ENCODE measurements at regions not wholly inside any gene's neighbourhood (a gene's known extent, or its start where the extent isn't known, plus 50 kb on each side); places are given as distances from the start of the nearest gene placed in this dataset.
"Not testable (repeated sequence)": the region's sequence is repeated elsewhere in the genome, so short reads cannot be mapped to it uniquely, and the experiment has no call there.

- peak in 1 of 10 donors; percentile 27 for DNase-seq
- intact Hi-C loops (cut with DNase I): no loop called here
These were observed 135.7 kb upstream of the GDF10 start for GRCh38 chr10:47164126-47164799.

GRCh38 chr10:47164800-47165128, 135.2 kb upstream of the GDF10 start:
- no peak for DNase-seq
- intact Hi-C loops (cut with DNase I): no loop called here

GRCh38 chr10:47165168-47165710, 134.8 kb upstream of the GDF10 start:
- DNase-seq: no peak
- intact Hi-C loops (cut with DNase I): no loop called here

- intact Hi-C loops (cut with DNase I): no loop called here
- peak in 8 of 10 donors; percentile 19 to 89 (median 38) for DNase-seq
These were observed 134.1 kb upstream of the GDF10 start for GRCh38 chr10:47165711-47166404.

GRCh38 chr10:47166405-47166777, 133.6 kb upstream of the GDF10 start:
- intact Hi-C loops (cut with DNase I): no loop called here
- DNase-seq: no peak

GRCh38 chr10:47166808-47167581, 133.0 kb upstream of the GDF10 start:
- DNase-seq; intact Hi-C loops (cut with DNase I): not testable (repeated sequence)

- no peak for DNase-seq
- intact Hi-C loops (cut with DNase I): no loop called here
These were observed 132.4 kb upstream of the GDF10 start for GRCh38 chr10:47167591-47167990.

GRCh38 chr10:47169581-47169980, 130.4 kb upstream of the GDF10 start:
- intact Hi-C loops (cut with DNase I): no loop called here
- no peak for DNase-seq

GRCh38 chr10:47173929-47174442, 126.0 kb upstream of the GDF10 start:
- DNase-seq: no peak
- intact Hi-C loops (cut with DNase I): no loop called here

GRCh38 chr10:47175181-47176123, 124.5 kb upstream of the GDF10 start:
- DNase-seq: no peak
- intact Hi-C loops (cut with DNase I): no loop called here

GRCh38 chr10:47176206-47176902, 123.6 kb upstream of the GDF10 start:
- DNase-seq: peak in 8 of 10 donors; percentile 30 to 91 (median 58)
- intact Hi-C loops (cut with DNase I): no loop called here

- no peak for DNase-seq
- intact Hi-C loops (cut with DNase I): no loop called here
These were observed 122.8 kb upstream of the GDF10 start for GRCh38 chr10:47176903-47177868.

- intact Hi-C loops (cut with DNase I): no loop called here
- DNase-seq: no peak
These were observed 121.3 kb upstream of the GDF10 start for GRCh38 chr10:47178537-47179290.

GRCh38 chr10:47179291-47179647, 120.7 kb upstream of the GDF10 start:
- DNase-seq: no peak
- intact Hi-C loops (cut with DNase I): no loop called here

GRCh38 chr10:47181052-47181849, 118.7 kb upstream of the GDF10 start:
- intact Hi-C loops (cut with DNase I): no loop called here
- DNase-seq: no peak

GRCh38 chr10:47182934-47183703, 116.9 kb upstream of the GDF10 start:
- intact Hi-C loops (cut with DNase I): no loop called here
- no peak for DNase-seq
